ENCODE measurements at regions not wholly inside any gene's neighbourhood (a gene's known extent, or its start where the extent isn't known, plus 50 kb on each side); places are given as distances from the start of the nearest gene placed in this dataset.
"Not testable (repeated sequence)": the region's sequence is repeated elsewhere in the genome, so short reads cannot be mapped to it uniquely, and the experiment has no call there.

- H3K27ac ChIP-seq: no peak overlapping the region
- WGBS, 5 donors: 28 to 42% (median 39%) methylated on average over 1 of the region's 1 CpG
- no peaks in the 10 kb centered on the region for H3K9me3 ChIP-seq
- no peaks in the 10 kb centered on the region for H3K4me1 ChIP-seq
- no peaks in the 10 kb centered on the region for H3K36me3 ChIP-seq
- H3K4me3 ChIP-seq: no peak overlapping the region
- TF ChIP-seq CTCF (IDR thresholded peaks at IDR 0.05) (no peak), POLR2A (IDR thresholded peaks at IDR 0.05) (no peak), POLR2AphosphoS5 (IDR thresholded peaks at IDR 0.05) (no peak), EP300 (IDR thresholded peaks at IDR 0.05) (no peak)
- intact Hi-C loops (cut with DNase I; ENCODE audit: low total_unique reads): no loop called here
- H3K27me3 ChIP-seq: no peaks in the 10 kb centered on the region
- no peak for DNase-seq
Observed at GRCh38 chr2:183964565-183964964, 633.8 kb upstream of the ZNF804A start.

DNA sequence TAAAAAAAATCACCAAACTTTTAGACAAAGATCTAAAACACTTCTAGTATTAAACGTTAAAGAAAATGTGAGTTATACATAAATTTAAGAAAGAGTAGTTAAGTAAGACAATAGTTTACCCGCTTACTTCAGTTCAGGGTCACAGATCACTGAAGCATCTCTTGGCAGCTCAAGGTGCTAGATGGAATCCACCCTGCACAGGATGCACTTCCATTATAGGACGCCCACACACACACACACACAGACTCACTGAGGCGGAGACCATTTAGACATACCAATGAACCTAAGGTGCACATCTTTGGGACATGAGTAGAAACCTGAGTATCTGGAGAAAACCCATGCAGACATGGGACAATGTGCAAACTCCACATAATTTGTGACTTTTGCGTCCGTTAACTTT, 630.6 kb upstream of the ZNF804A start:
- no peak overlapping the region for H3K27ac ChIP-seq
- no peaks in the 10 kb centered on the region for H3K9me3 ChIP-seq
- no peaks in the 10 kb centered on the region for H3K36me3 ChIP-seq
- 88 to 95% (median 92%) methylated on average over 6 of the region's 6 CpGs for WGBS, 5 donors
- intact Hi-C loops (cut with DNase I; ENCODE audit: low total_unique reads): no loop called here
- TF ChIP-seq EP300 (IDR thresholded peaks at IDR 0.05) (no peak), CTCF (IDR thresholded peaks at IDR 0.05) (no peak), POLR2AphosphoS5 (IDR thresholded peaks at IDR 0.05) (no peak), POLR2A (IDR thresholded peaks at IDR 0.05) (no peak)
- no peaks in the 10 kb centered on the region for H3K4me1 ChIP-seq
- H3K27me3 ChIP-seq: no peaks in the 10 kb centered on the region
- H3K4me3 ChIP-seq: no peak overlapping the region
- DNase-seq: no peak

- 84 to 91% (median 85%) methylated on average over 8 of the region's 8 CpGs for WGBS, 5 donors
- H3K36me3 ChIP-seq; H3K27me3 ChIP-seq; DNase-seq; H3K27ac ChIP-seq; H3K4me3 ChIP-seq; intact Hi-C loops (cut with DNase I; ENCODE audit: low total_unique reads); H3K4me1 ChIP-seq: not testable (repeated sequence)
- H3K9me3 ChIP-seq: peaks cover 0 to 22% (median 9%) of the 10 kb centered on the region in 4 donors
Observed at GRCh38 chr2:183975676-183976075, 622.7 kb upstream of the ZNF804A start.

- Histone ChIP-seq H3K36me3 (no peaks in the 10 kb centered on the region), H3K4me1 (no peaks in the 10 kb centered on the region), H3K27me3 (no peaks in the 10 kb centered on the region), H3K9me3 (peaks cover 0 to 9% (median 0%) of the 10 kb centered on the region in 4 donors), H3K4me3 (no peak overlapping the region), H3K27ac (no peak overlapping the region)
- intact Hi-C loops (cut with DNase I; ENCODE audit: low total_unique reads): no loop called here
- no peak for DNase-seq
- TF ChIP-seq EP300 (IDR thresholded peaks at IDR 0.05) (no peak), POLR2AphosphoS5 (IDR thresholded peaks at IDR 0.05) (no peak), CTCF (IDR thresholded peaks at IDR 0.05) (no peak), POLR2A (IDR thresholded peaks at IDR 0.05) (no peak)
Observed at GRCh38 chr2:183984871-183985270, 613.5 kb upstream of the ZNF804A start.

- Histone ChIP-seq H3K27ac (no peak overlapping the region), H3K4me1 (peaks cover 0 to under 1% (median 0%) of the 10 kb centered on the region in 4 donors), H3K9me3 (peaks cover 0 to 3% (median 0%) of the 10 kb centered on the region in 4 donors), H3K36me3 (no peaks in the 10 kb centered on the region), H3K4me3 (no peak overlapping the region), H3K27me3 (no peaks in the 10 kb centered on the region)
- no peak for DNase-seq
- no peak for TF ChIP-seq EP300 (IDR thresholded peaks at IDR 0.05)
- TF ChIP-seq POLR2A (IDR thresholded peaks at IDR 0.05): no peak
- no peak for TF ChIP-seq CTCF (IDR thresholded peaks at IDR 0.05)
- no peak for TF ChIP-seq POLR2AphosphoS5 (IDR thresholded peaks at IDR 0.05)
- intact Hi-C loops (cut with DNase I; ENCODE audit: low total_unique reads): no loop called here
Observed at GRCh38 chr2:183991968-183992367, 606.4 kb upstream of the ZNF804A start.
